Ishikawa (cell line): ENCODE measurements at regions not wholly inside any gene's neighbourhood (a gene's known extent, or its start where the extent isn't known, plus 50 kb on each side); places are given as distances from the start of the nearest gene placed in this dataset.

Experiments used
- CEBPB ChIP-seq: IDR thresholded peaks from 2 replicates; pipeline ENCODE4 v1.6.1; 2012
- CREB1 ChIP-seq: IDR thresholded peaks from 2 replicates; pipeline ENCODE4 v1.6.1; 2012; ENCODE audit warnings: low read depth
- EGR1 ChIP-seq: IDR thresholded peaks from 2 replicates; pipeline ENCODE4 v1.6.1; 2012
- EP300 ChIP-seq: IDR thresholded peaks from 2 replicates; pipeline ENCODE4 v1.6.1; 2012; ENCODE audit warnings: borderline replicate concordance
- FOXM1 ChIP-seq: IDR thresholded peaks from 2 replicates; pipeline ENCODE4 v1.6.1; 2012; ENCODE audit warnings: low read depth, borderline replicate concordance
- NFIC ChIP-seq: IDR thresholded peaks from 2 replicates; pipeline ENCODE4 v1.6.1; 2012
- RAD21 ChIP-seq: IDR thresholded peaks from 2 replicates; pipeline ENCODE4 v1.6.1; 2012; ENCODE audit warnings: low read depth
- TAF1 ChIP-seq: IDR thresholded peaks from 2 replicates; pipeline ENCODE4 v1.6.1; 2012; ENCODE audit warnings: low read depth, mild to moderate bottlenecking
- TCF12 ChIP-seq: IDR thresholded peaks from 2 replicates; pipeline ENCODE4 v1.6.1; 2012; ENCODE audit warnings: low read depth
- TEAD4 ChIP-seq: IDR thresholded peaks from 2 replicates; pipeline ENCODE4 v1.6.1; 2012
- YY1 ChIP-seq: IDR thresholded peaks from 2 replicates; pipeline ENCODE4 v1.6.1; 2012; ENCODE audit warnings: low read depth
- ZBTB7A ChIP-seq: IDR thresholded peaks from 2 replicates; pipeline ENCODE4 v1.6.1; 2012; ENCODE audit warnings: low read depth
- TF ChIP-seq, protein P1 (sequence below): IDR thresholded peaks from 2 replicates; pipeline ENCODE4 v1.6.1; 2012
- TF ChIP-seq, protein P2 (sequence below): IDR thresholded peaks from 2 replicates; pipeline ENCODE4 v1.6.1; 2012
- TF ChIP-seq, protein P3 (sequence below): IDR thresholded peaks from 2 replicates; pipeline ENCODE4 v1.6.1; 2012; ENCODE audit warnings: low read depth, mild to moderate bottlenecking

- no peak for TF ChIP-seq NFIC
- no peak for TF ChIP-seq YY1
- TF ChIP-seq CEBPB, result no peak
- TF ChIP-seq, protein P1, sequence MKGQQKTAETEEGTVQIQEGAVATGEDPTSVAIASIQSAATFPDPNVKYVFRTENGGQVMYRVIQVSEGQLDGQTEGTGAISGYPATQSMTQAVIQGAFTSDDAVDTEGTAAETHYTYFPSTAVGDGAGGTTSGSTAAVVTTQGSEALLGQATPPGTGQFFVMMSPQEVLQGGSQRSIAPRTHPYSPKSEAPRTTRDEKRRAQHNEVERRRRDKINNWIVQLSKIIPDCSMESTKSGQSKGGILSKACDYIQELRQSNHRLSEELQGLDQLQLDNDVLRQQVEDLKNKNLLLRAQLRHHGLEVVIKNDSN, result no peak
- no peak for TF ChIP-seq ZBTB7A
- TF ChIP-seq, protein P2, sequence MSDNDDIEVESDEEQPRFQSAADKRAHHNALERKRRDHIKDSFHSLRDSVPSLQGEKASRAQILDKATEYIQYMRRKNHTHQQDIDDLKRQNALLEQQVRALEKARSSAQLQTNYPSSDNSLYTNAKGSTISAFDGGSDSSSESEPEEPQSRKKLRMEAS, result no peak
- TF ChIP-seq, protein P3, sequence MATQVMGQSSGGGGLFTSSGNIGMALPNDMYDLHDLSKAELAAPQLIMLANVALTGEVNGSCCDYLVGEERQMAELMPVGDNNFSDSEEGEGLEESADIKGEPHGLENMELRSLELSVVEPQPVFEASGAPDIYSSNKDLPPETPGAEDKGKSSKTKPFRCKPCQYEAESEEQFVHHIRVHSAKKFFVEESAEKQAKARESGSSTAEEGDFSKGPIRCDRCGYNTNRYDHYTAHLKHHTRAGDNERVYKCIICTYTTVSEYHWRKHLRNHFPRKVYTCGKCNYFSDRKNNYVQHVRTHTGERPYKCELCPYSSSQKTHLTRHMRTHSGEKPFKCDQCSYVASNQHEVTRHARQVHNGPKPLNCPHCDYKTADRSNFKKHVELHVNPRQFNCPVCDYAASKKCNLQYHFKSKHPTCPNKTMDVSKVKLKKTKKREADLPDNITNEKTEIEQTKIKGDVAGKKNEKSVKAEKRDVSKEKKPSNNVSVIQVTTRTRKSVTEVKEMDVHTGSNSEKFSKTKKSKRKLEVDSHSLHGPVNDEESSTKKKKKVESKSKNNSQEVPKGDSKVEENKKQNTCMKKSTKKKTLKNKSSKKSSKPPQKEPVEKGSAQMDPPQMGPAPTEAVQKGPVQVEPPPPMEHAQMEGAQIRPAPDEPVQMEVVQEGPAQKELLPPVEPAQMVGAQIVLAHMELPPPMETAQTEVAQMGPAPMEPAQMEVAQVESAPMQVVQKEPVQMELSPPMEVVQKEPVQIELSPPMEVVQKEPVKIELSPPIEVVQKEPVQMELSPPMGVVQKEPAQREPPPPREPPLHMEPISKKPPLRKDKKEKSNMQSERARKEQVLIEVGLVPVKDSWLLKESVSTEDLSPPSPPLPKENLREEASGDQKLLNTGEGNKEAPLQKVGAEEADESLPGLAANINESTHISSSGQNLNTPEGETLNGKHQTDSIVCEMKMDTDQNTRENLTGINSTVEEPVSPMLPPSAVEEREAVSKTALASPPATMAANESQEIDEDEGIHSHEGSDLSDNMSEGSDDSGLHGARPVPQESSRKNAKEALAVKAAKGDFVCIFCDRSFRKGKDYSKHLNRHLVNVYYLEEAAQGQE, result no peak
- no peak for TF ChIP-seq CREB1
- no peak for TF ChIP-seq TCF12
- no peak for TF ChIP-seq RAD21
These were observed 489.1 kb downstream of the STK39 start for GRCh38 chr2:167758292-167758691.

DNA sequence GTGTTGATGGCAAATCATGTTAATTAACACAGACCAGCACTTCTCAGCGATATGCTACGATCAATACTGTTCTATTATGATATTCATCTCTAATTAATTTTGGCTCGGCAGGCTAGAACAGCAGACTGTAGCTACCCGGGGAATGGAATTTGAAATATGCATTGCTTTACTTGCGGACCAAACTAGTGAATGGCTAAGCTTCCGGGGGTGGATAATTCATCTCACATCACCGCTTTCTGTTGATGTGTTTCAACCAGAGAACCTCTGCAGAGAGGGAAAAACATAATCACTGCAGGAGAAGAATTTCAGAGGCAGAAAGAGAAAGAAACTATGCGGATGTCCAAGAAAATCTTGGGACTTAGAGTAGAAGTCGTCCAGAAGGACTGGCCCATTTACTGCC lies 490.9 kb downstream of the STK39 start:
- TF ChIP-seq, protein P1, result no peak
- peak; percentile 65 for TF ChIP-seq TEAD4

GRCh38 chr2:167753142-167753541 lies 494.3 kb downstream of the STK39 start:
- no peak for TF ChIP-seq CREB1
- no peak for TF ChIP-seq TCF12

DNA sequence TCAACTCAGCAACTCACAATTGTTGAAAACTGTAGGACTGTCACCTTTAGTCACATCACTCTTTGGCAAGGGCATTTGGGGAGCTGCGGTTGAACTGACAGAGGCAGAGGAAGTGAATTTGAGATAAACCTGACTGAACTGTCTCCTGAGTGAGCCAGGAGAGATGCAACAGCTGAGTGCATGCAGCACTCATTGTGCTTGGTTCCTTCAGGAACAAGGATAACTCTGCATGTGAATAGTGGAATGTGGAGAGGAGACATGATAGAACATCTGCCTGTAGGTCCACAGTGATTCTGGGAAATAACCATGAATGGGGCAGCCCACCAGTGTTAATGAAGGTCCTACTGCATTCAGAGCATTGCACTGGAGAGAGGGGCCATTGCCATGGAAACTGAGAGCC lies 494.7 kb downstream of the STK39 start:
- TF ChIP-seq NFIC, result no peak
- TF ChIP-seq EP300, result no peak
- TF ChIP-seq, protein P3, result no peak
- TF ChIP-seq EGR1, result no peak
- no peak for TF ChIP-seq TAF1
- TF ChIP-seq ZBTB7A, result no peak
- TF ChIP-seq CREB1, result no peak
- TF ChIP-seq, protein P1, result no peak
- TF ChIP-seq FOXM1, result no peak
- TF ChIP-seq TCF12, result no peak
- TF ChIP-seq, protein P2, result no peak
- no peak for TF ChIP-seq RAD21
- no peak for TF ChIP-seq YY1
- TF ChIP-seq CEBPB, result no peak
- TF ChIP-seq TEAD4, result no peak

- TF ChIP-seq NFIC, result no peak
- TF ChIP-seq EGR1, result no peak
- TF ChIP-seq EP300, result no peak
- TF ChIP-seq TAF1, result no peak
- no peak for TF ChIP-seq CEBPB
- no peak for TF ChIP-seq RAD21
- TF ChIP-seq, protein P1, result no peak
- no peak for TF ChIP-seq FOXM1
- TF ChIP-seq, protein P2, result no peak
- no peak for TF ChIP-seq TCF12
- TF ChIP-seq, protein P3, result no peak
- TF ChIP-seq TEAD4, result no peak
- TF ChIP-seq YY1, result no peak
- TF ChIP-seq CREB1, result no peak
- no peak for TF ChIP-seq ZBTB7A
These were observed 496.7 kb downstream of the STK39 start for GRCh38 chr2:167750675-167751074.
